ENCODE measurements at regions not wholly inside any gene's neighbourhood (a gene's known extent, or its start where the extent isn't known, plus 50 kb on each side); places are given as distances from the start of the nearest gene placed in this dataset.

DNA sequence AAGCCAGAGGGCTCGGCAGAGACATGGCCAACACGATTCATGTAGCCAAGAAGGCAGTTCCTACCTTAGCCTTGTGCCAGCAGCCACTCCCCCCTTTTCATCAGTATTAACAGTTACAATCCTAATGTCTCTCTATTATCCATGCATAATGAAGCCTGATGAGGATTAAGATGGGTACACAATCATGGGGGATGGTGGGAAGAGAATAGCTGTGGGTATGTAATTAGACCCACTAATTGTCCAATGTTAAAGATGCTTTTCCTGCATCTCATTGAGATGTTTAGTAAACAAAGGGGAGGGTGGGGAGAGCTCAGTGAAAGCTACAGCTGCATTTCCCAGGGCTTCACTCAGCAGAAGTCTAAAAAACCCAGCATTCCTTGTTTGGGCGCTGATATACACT, 70.4 kb upstream of the CMKLR1 start:
- TF ChIP-seq PAX5 (IDR thresholded peaks at IDR 0.05; ENCODE audit: insufficient read depth, low read length, severe bottlenecking): no peak
- TF ChIP-seq TAF1 (IDR thresholded peaks at IDR 0.05; ENCODE audit: low read depth, low read length): no peak
- no peak for TF ChIP-seq POLR2A (IDR thresholded peaks at IDR 0.05; ENCODE audit: low read depth, low read length)
- TF ChIP-seq SPI1 (IDR thresholded peaks at IDR 0.05; ENCODE audit: low read depth, low read length): no peak
- TF ChIP-seq POU2F2 (IDR thresholded peaks at IDR 0.05; ENCODE audit: low read depth, low read length): no peak
- TF ChIP-seq POLR2AphosphoS5 (IDR thresholded peaks at IDR 0.05; ENCODE audit: low read depth, low read length): no peak
- DNase-seq (ENCODE audit: insufficient read length, low spot score): no peak
- FAIRE-seq: no peak

DNA sequence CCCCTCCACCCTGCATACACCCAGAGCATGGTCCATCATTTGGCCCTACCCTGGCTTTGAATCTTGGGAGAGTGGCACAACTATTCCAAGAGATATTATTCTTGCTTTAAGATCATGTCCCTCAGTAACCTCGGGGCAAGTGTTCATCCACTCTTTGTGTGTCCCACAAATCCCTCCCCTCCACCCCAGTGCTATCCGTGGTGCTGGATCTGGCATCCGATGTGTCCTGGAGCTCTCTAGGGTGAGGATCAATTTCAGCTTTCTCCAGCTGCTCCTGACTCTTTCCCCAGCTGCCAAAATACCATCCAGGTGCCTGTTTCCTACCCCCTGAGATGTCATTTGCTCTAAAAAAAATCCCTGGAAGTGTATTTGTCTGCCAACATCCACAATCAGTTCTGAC, 64.8 kb upstream of the CMKLR1 start:
- no peak for TF ChIP-seq POLR2AphosphoS5 (IDR thresholded peaks at IDR 0.05; ENCODE audit: low read depth, low read length)
- no peak for TF ChIP-seq PAX5 (IDR thresholded peaks at IDR 0.05; ENCODE audit: insufficient read depth, low read length, severe bottlenecking)
- no peak for TF ChIP-seq SPI1 (IDR thresholded peaks at IDR 0.05; ENCODE audit: low read depth, low read length)
- no peak for TF ChIP-seq POLR2A (IDR thresholded peaks at IDR 0.05; ENCODE audit: low read depth, low read length)
- TF ChIP-seq POU2F2 (IDR thresholded peaks at IDR 0.05; ENCODE audit: low read depth, low read length): no peak
- no peak for TF ChIP-seq TAF1 (IDR thresholded peaks at IDR 0.05; ENCODE audit: low read depth, low read length)
- FAIRE-seq (no peak), DNase-seq (ENCODE audit: insufficient read length, low spot score) (no peak)

DNA sequence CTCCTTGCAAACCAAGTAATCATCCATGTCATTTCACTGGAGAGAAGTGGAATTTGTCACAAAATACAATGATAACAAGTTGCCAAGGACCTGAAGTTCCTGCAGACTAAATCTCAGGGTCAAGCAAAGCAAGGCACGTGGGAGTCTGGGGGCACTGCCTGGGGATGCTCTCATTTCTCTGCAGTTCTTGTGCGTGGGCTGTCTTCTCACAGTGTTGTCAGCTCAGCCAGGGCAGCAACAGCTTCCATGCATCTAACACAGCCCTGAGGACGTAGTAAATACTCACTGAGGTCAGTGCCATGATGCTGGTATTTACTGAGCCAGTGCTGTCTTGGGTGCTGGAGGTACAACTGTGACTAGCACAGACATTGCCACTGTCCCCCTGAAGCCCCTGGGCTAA, 62.9 kb upstream of the CMKLR1 start:
- FAIRE-seq (no peak), DNase-seq (ENCODE audit: insufficient read length, low spot score) (no peak)
- TF ChIP-seq PAX5 (IDR thresholded peaks at IDR 0.05; ENCODE audit: insufficient read depth, low read length, severe bottlenecking) (no peak), TAF1 (IDR thresholded peaks at IDR 0.05; ENCODE audit: low read depth, low read length) (no peak), POLR2A (IDR thresholded peaks at IDR 0.05; ENCODE audit: low read depth, low read length) (no peak), POLR2AphosphoS5 (IDR thresholded peaks at IDR 0.05; ENCODE audit: low read depth, low read length) (no peak), POU2F2 (IDR thresholded peaks at IDR 0.05; ENCODE audit: low read depth, low read length) (no peak), SPI1 (IDR thresholded peaks at IDR 0.05; ENCODE audit: low read depth, low read length) (no peak)

DNA sequence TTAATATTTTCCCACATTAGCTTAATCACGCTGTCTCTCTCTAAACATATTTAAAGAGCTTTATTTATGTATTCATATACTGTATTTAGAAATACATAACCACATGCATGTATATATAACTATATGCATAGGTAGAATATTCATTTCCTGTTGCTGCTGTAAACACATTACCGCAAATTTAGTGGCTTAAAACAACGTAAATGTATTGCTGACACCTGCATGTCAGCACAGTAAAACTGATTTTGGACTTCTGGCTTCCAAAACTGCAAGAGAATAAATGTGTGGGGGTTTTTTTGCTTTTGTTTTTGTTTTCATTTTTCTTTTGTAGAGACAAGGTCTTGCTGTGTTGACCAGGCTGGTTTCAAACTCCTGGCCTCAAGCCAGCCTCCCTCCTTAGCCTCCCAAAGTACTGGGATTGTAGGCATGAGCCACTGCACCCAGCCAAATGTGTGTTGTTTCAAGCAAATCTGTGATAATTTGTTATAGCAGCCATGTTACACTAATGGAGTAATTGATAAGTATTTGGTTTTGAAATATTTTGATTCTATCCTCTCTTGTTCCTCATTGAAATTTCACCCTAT, 61.9 kb upstream of the CMKLR1 start:
- no peak for FAIRE-seq
- no peak for DNase-seq (ENCODE audit: insufficient read length, low spot score)
- TF ChIP-seq PAX5 (IDR thresholded peaks at IDR 0.05; ENCODE audit: insufficient read depth, low read length, severe bottlenecking): no peak
- TF ChIP-seq TAF1 (IDR thresholded peaks at IDR 0.05; ENCODE audit: low read depth, low read length): no peak
- TF ChIP-seq POLR2AphosphoS5 (IDR thresholded peaks at IDR 0.05; ENCODE audit: low read depth, low read length): no peak
- TF ChIP-seq POLR2A (IDR thresholded peaks at IDR 0.05; ENCODE audit: low read depth, low read length): no peak
- TF ChIP-seq POU2F2 (IDR thresholded peaks at IDR 0.05; ENCODE audit: low read depth, low read length): no peak
- no peak for TF ChIP-seq SPI1 (IDR thresholded peaks at IDR 0.05; ENCODE audit: low read depth, low read length)

DNA sequence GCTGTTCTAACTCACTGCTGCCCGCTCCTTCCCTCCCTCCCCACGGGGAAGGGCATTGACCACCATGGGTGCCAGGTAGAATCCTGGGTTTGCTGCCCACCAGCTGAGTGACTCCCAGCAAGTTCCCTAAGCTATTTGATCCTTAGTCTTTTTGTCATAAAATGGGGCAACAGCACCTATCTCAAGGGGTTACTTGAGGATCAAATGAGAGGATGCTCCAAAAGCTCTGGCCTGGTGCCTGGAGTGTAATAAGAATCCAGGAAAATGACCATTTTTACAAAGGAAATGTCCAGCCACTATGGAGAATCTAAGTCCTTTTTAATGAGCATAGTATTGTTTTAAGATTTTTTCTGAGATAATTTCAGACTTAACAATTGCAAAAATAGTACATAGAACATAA, 61.4 kb upstream of the CMKLR1 start:
- no peak for DNase-seq (ENCODE audit: insufficient read length, low spot score)
- FAIRE-seq: no peak
- TF ChIP-seq PAX5 (IDR thresholded peaks at IDR 0.05; ENCODE audit: insufficient read depth, low read length, severe bottlenecking) (no peak), POU2F2 (IDR thresholded peaks at IDR 0.05; ENCODE audit: low read depth, low read length) (no peak), POLR2A (IDR thresholded peaks at IDR 0.05; ENCODE audit: low read depth, low read length) (no peak), SPI1 (IDR thresholded peaks at IDR 0.05; ENCODE audit: low read depth, low read length) (no peak), TAF1 (IDR thresholded peaks at IDR 0.05; ENCODE audit: low read depth, low read length) (no peak), POLR2AphosphoS5 (IDR thresholded peaks at IDR 0.05; ENCODE audit: low read depth, low read length) (no peak)

DNA sequence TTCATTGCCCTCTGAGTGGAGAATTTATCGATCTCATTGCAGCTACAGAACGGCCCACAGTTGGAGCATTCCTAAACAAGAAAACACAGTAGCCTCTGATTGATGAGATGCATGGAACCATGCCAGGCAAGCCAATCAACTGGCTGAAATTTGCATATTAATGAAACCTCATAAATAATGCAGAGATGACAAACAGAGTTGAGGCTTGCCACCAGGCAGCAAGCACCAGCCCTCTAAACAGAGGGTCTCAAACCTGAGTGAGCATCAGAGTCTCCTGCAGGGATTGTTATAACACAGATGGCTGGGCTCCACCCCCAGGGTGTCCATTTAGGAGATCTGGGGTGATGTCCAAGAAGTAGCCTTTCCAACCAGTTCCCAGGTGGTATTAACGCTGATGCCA, 60.9 kb upstream of the CMKLR1 start:
- FAIRE-seq: no peak
- TF ChIP-seq PAX5 (IDR thresholded peaks at IDR 0.05; ENCODE audit: insufficient read depth, low read length, severe bottlenecking): no peak
- TF ChIP-seq SPI1 (IDR thresholded peaks at IDR 0.05; ENCODE audit: low read depth, low read length): no peak
- TF ChIP-seq POU2F2 (IDR thresholded peaks at IDR 0.05; ENCODE audit: low read depth, low read length): no peak
- TF ChIP-seq TAF1 (IDR thresholded peaks at IDR 0.05; ENCODE audit: low read depth, low read length): no peak
- TF ChIP-seq POLR2A (IDR thresholded peaks at IDR 0.05; ENCODE audit: low read depth, low read length): no peak
- no peak for TF ChIP-seq POLR2AphosphoS5 (IDR thresholded peaks at IDR 0.05; ENCODE audit: low read depth, low read length)
- no peak for DNase-seq (ENCODE audit: insufficient read length, low spot score)

DNA sequence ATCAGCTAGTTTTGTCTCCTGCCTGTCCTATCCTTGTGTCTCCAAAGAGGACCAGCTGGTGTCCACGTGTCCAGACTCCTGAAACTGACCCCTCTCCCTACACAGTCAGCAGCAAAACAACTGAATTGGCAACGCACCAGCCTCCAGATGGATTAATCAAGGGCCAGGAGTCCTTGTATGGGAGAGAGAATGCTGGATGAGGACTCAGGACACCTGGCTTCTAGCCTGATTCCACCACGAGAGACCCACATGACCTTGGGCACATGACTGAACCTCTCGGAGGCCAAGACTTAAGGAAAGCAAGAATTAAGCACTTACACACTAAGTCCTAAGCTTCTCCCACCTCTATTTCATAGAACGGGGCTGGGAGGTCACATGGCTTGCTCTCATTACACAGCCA, 60.4 kb upstream of the CMKLR1 start:
- TF ChIP-seq PAX5 (IDR thresholded peaks at IDR 0.05; ENCODE audit: insufficient read depth, low read length, severe bottlenecking): no peak
- no peak for TF ChIP-seq TAF1 (IDR thresholded peaks at IDR 0.05; ENCODE audit: low read depth, low read length)
- TF ChIP-seq SPI1 (IDR thresholded peaks at IDR 0.05; ENCODE audit: low read depth, low read length): no peak
- no peak for TF ChIP-seq POLR2AphosphoS5 (IDR thresholded peaks at IDR 0.05; ENCODE audit: low read depth, low read length)
- TF ChIP-seq POU2F2 (IDR thresholded peaks at IDR 0.05; ENCODE audit: low read depth, low read length): no peak
- TF ChIP-seq POLR2A (IDR thresholded peaks at IDR 0.05; ENCODE audit: low read depth, low read length): no peak
- DNase-seq (ENCODE audit: insufficient read length, low spot score) (no peak), FAIRE-seq (no peak)

DNA sequence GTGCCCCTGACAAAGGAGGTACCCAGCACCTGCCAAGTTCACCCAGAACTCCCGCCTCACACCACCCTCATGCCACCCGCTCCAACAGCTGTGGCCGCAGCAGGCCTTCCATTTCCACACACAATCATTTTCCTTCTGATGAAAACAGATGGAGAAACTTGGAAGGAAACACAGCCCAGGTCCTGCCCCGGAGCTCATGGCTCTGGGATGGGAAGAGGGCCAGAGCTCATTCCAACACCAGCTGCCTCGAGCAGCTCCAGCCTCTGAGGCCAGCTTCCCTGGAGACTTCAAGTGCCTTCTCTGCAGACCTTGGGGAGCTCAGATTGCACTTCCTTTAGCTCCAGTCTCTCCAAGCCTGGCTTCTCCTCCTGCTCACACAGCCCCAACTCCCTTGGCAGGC, 55.1 kb upstream of the CMKLR1 start:
- TF ChIP-seq POLR2AphosphoS5 (IDR thresholded peaks at IDR 0.05; ENCODE audit: low read depth, low read length) (no peak), POU2F2 (IDR thresholded peaks at IDR 0.05; ENCODE audit: low read depth, low read length) (no peak), TAF1 (IDR thresholded peaks at IDR 0.05; ENCODE audit: low read depth, low read length) (no peak), POLR2A (IDR thresholded peaks at IDR 0.05; ENCODE audit: low read depth, low read length) (no peak), PAX5 (IDR thresholded peaks at IDR 0.05; ENCODE audit: insufficient read depth, low read length, severe bottlenecking) (no peak), SPI1 (IDR thresholded peaks at IDR 0.05; ENCODE audit: low read depth, low read length) (no peak)
- no peak for FAIRE-seq
- DNase-seq (ENCODE audit: insufficient read length, low spot score): no peak

DNA sequence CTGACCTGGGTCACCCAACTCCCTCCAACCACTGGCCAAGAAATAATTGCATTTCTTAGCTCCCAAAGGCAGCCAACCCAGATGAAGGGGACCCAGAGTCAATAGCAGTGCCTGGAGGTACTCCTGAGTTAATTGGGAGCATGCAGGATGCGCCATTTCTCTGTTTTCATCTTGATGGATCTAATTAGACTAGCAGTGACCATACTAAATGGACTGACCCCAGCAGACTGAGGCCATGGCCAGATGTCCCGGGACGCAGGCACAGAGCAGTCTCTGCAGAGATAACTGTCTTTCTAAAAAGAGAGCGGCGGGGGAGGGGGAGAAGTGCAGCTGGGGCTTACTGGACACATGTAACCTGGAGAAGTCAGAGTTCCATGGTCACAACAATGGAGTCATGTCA, 53.2 kb upstream of the CMKLR1 start:
- DNase-seq (ENCODE audit: insufficient read length, low spot score): no peak
- TF ChIP-seq SPI1 (IDR thresholded peaks at IDR 0.05; ENCODE audit: low read depth, low read length) (no peak), PAX5 (IDR thresholded peaks at IDR 0.05; ENCODE audit: insufficient read depth, low read length, severe bottlenecking) (no peak), TAF1 (IDR thresholded peaks at IDR 0.05; ENCODE audit: low read depth, low read length) (no peak), POLR2AphosphoS5 (IDR thresholded peaks at IDR 0.05; ENCODE audit: low read depth, low read length) (no peak), POU2F2 (IDR thresholded peaks at IDR 0.05; ENCODE audit: low read depth, low read length) (no peak), POLR2A (IDR thresholded peaks at IDR 0.05; ENCODE audit: low read depth, low read length) (no peak)
- no peak for FAIRE-seq
